ENCODE measurements at regions not wholly inside any gene's neighbourhood (a gene's known extent, or its start where the extent isn't known, plus 50 kb on each side); places are given as distances from the start of the nearest gene placed in this dataset.

- TF ChIP-seq RAD21 (IDR thresholded peaks at IDR 0.05; ENCODE audit: low read length): no peak
- no peak for TF ChIP-seq MXI1 (IDR thresholded peaks at IDR 0.05; ENCODE audit: low read depth, low read length)
Measured at GRCh38 chr5:160486573-160486972, 64.9 kb downstream of the PTTG1 start.
